ENCODE measurements at regions not wholly inside any gene's neighbourhood (a gene's known extent, or its start where the extent isn't known, plus 50 kb on each side); places are given as distances from the start of the nearest gene placed in this dataset.

DNA sequence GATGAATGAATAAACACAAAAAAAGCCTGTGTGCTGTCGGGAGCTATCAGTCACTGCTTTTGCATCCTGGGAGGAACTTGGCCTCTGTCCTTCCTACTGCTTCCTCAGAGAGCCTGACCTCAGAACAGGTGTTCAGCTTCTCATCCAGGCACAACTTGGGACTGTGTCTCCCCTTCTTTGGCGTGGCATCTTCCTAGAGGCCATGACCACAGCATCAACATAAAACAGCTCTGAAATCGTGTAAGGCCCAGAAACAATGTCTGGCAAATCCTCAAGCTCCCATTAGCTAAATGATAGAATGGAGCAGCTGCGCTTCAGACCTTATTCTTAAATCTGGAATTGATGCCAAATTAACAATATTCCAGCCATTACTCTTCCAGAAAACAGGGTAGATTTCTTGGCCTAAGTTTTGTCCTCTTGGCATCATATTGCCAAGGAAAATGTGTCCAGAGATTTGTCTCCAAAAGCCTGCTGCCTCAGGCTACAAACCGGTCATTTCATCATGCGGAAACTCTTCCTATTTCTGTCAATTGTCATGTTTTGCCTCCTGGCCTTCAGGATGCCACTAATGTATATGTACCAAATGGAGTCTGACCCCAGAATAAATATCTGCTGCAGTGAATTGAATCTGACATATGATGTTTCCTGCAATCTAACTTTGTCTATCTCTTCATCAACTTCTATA, 53.2 kb upstream of the RAB27B start:
- Histone ChIP-seq H3K36me3 (ENCODE audit: control insufficient read depth in 4 of 4, insufficient read depth in 3 of 4, low read depth in 1 of 4, low read length in 3 of 4) (no peaks in the 10 kb centered on the region), H3K9me3 (ENCODE audit: control insufficient read depth in 4 of 4, low read length in 3 of 4) (no peaks in the 10 kb centered on the region), H3K4me3 (ENCODE audit: low read depth in 1 of 3, low read length in 3 of 3) (no peak overlapping the region), H3K27ac (ENCODE audit: low read depth in 1 of 2, low read length in 2 of 2) (no peak overlapping the region), H3K27me3 (ENCODE audit: control insufficient read depth in 4 of 4, insufficient read depth in 4 of 4, low read length in 3 of 4) (no peaks in the 10 kb centered on the region), H3K4me1 (ENCODE audit: control insufficient read depth in 4 of 4, insufficient read depth in 4 of 4, low read length in 3 of 4) (peaks cover 0 to 12% (median 6%) of the 10 kb centered on the region in 4 donors), H3K9ac (ENCODE audit: low read depth in 1 of 2, low read length in 2 of 2) (no peak overlapping the region)
- 82% methylated on average over 6 of the region's 6 CpGs for WGBS
- DNase-seq (ENCODE audit: low spot score), result no peak
- TF ChIP-seq RXRA (IDR thresholded peaks at IDR 0.05) (no peak), FOXA2 (IDR thresholded peaks at IDR 0.05) (no peak), JUND (IDR thresholded peaks at IDR 0.05) (no peak), EGR1 (IDR thresholded peaks at IDR 0.05; ENCODE audit: low read depth in 2 of 2) (no peak), HNF4G (IDR thresholded peaks at IDR 0.05) (no peak)

- Histone ChIP-seq H3K27ac (ENCODE audit: low read depth in 1 of 2, low read length in 2 of 2) (no peak overlapping the region), H3K36me3 (ENCODE audit: control insufficient read depth in 4 of 4, insufficient read depth in 3 of 4, low read depth in 1 of 4, low read length in 3 of 4) (no peaks in the 10 kb centered on the region), H3K4me1 (ENCODE audit: control insufficient read depth in 4 of 4, insufficient read depth in 4 of 4, low read length in 3 of 4) (peaks cover 0 to 12% (median 6%) of the 10 kb centered on the region in 4 donors), H3K9me3 (ENCODE audit: control insufficient read depth in 4 of 4, low read length in 3 of 4) (no peaks in the 10 kb centered on the region), H3K27me3 (ENCODE audit: control insufficient read depth in 4 of 4, insufficient read depth in 4 of 4, low read length in 3 of 4) (no peaks in the 10 kb centered on the region), H3K4me3 (ENCODE audit: low read depth in 1 of 3, low read length in 3 of 3) (no peak overlapping the region), H3K9ac (ENCODE audit: low read depth in 1 of 2, low read length in 2 of 2) (no peak overlapping the region)
- no peak for TF ChIP-seq HNF4G (IDR thresholded peaks at IDR 0.05)
- no peak for TF ChIP-seq RXRA (IDR thresholded peaks at IDR 0.05)
- TF ChIP-seq GABPA (IDR thresholded peaks at IDR 0.05 in 1 of 2, conservative IDR thresholded peaks at IDR 0.05 in 1 of 2), result no peak
- no peak for TF ChIP-seq FOXA1 (IDR thresholded peaks at IDR 0.05)
- no peak for TF ChIP-seq JUND (IDR thresholded peaks at IDR 0.05)
- TF ChIP-seq HNF4A (conservative IDR thresholded peaks at IDR 0.05), result no peak
- TF ChIP-seq, protein P1, sequence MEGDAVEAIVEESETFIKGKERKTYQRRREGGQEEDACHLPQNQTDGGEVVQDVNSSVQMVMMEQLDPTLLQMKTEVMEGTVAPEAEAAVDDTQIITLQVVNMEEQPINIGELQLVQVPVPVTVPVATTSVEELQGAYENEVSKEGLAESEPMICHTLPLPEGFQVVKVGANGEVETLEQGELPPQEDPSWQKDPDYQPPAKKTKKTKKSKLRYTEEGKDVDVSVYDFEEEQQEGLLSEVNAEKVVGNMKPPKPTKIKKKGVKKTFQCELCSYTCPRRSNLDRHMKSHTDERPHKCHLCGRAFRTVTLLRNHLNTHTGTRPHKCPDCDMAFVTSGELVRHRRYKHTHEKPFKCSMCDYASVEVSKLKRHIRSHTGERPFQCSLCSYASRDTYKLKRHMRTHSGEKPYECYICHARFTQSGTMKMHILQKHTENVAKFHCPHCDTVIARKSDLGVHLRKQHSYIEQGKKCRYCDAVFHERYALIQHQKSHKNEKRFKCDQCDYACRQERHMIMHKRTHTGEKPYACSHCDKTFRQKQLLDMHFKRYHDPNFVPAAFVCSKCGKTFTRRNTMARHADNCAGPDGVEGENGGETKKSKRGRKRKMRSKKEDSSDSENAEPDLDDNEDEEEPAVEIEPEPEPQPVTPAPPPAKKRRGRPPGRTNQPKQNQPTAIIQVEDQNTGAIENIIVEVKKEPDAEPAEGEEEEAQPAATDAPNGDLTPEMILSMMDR (IDR thresholded peaks at IDR 0.05; ENCODE audit: low read depth, low read length, missing input control), result no peak
- TF ChIP-seq FOXA2 (IDR thresholded peaks at IDR 0.05), result no peak
- TF ChIP-seq NR2F2 (IDR thresholded peaks at IDR 0.05), result no peak
- TF ChIP-seq ATF3 (IDR thresholded peaks at IDR 0.05), result no peak
- TF ChIP-seq ZBTB33 (IDR thresholded peaks at IDR 0.05), result no peak
- no peak for DNase-seq (ENCODE audit: low spot score)
- 83% methylated on average over 3 of the region's 3 CpGs for WGBS
Observed at GRCh38 chr18:54775686-54776085, 52.6 kb upstream of the RAB27B start.

GRCh38 chr18:54776282-54776977, 51.8 kb upstream of the RAB27B start:
- no peak overlapping the region for H3K9ac ChIP-seq (ENCODE audit: low read depth in 1 of 2, low read length in 2 of 2)
- no peak for DNase-seq (ENCODE audit: low spot score)
- WGBS, result 93% methylated on average over 8 of the region's 8 CpGs
- no peak for TF ChIP-seq HNF4A (conservative IDR thresholded peaks at IDR 0.05)
- no peak for TF ChIP-seq FOXA1 (IDR thresholded peaks at IDR 0.05)
- no peak for TF ChIP-seq ZBTB33 (IDR thresholded peaks at IDR 0.05)
- no peak for TF ChIP-seq TAF1 (conservative IDR thresholded peaks at IDR 0.05)
- TF ChIP-seq EGR1 (IDR thresholded peaks at IDR 0.05; ENCODE audit: low read depth in 2 of 2), result no peak
- TF ChIP-seq REST (IDR thresholded peaks at IDR 0.05), result no peak
- TF ChIP-seq HNF4G (IDR thresholded peaks at IDR 0.05), result no peak
- no peak for TF ChIP-seq ATF3 (IDR thresholded peaks at IDR 0.05)
- no peak for TF ChIP-seq FOXA2 (IDR thresholded peaks at IDR 0.05)

More at GRCh38 chr18:54776282-54776977, 51.8 kb upstream of the RAB27B start:
- no peak overlapping the region for H3K27ac ChIP-seq (ENCODE audit: low read depth in 1 of 2, low read length in 2 of 2)
- no peaks in the 10 kb centered on the region for H3K36me3 ChIP-seq (ENCODE audit: control insufficient read depth in 4 of 4, insufficient read depth in 3 of 4, low read depth in 1 of 4, low read length in 3 of 4)
- H3K27me3 ChIP-seq (ENCODE audit: control insufficient read depth in 4 of 4, insufficient read depth in 4 of 4, low read length in 3 of 4), result no peaks in the 10 kb centered on the region
- H3K4me3 ChIP-seq (ENCODE audit: low read depth in 1 of 3, low read length in 3 of 3), result no peak overlapping the region
- H3K9me3 ChIP-seq (ENCODE audit: control insufficient read depth in 4 of 4, low read length in 3 of 4), result no peaks in the 10 kb centered on the region
- H3K4me1 ChIP-seq (ENCODE audit: control insufficient read depth in 4 of 4, insufficient read depth in 4 of 4, low read length in 3 of 4), result peaks cover 0 to 7% (median 6%) of the 10 kb centered on the region in 4 donors

All from liver (tissue), 8 donors.